Body of pancreas (tissue), 4 donors: ENCODE measurements at regions not wholly inside any gene's neighbourhood (a gene's known extent, or its start where the extent isn't known, plus 50 kb on each side); places are given as distances from the start of the nearest gene placed in this dataset.

ENCODE experiments used
- ATAC-seq: fragments of 150-250 bp; one replicate; pipeline ENCODE4 v1.9.1; 2016
- DNase-seq, 4 donors: peaks; one replicate each; pipeline ENCODE4 v3.0.0-alpha.2; 2019
- H3K27ac ChIP-seq, 4 donors: fragments of 200-600 bp; sonication (generic); 1 replicate in 3 of 4; 2 replicates in 1 of 4; pipeline versions ENCODE4 v1.5.1 to v1.6.1; 2016 to 2019; ENCODE audit warnings: mild to moderate bottlenecking in 1 of 4, mixed read lengths in 1 of 4, moderate library complexity in 1 of 4
- H3K27me3 ChIP-seq, 2 donors: fragments of 200-600 bp; sonication (generic); one replicate each; pipeline ENCODE4 v1.6.0; 2016; ENCODE audit warnings: mild to moderate bottlenecking in 1 of 2
- H3K36me3 ChIP-seq, 2 donors: fragments of 200-600 bp; sonication (generic); replicated peaks in 1 of 2; 2 replicates each; pipeline ENCODE4 v1.5.1; 2016; ENCODE audit warnings: low read depth in 2 of 2; ENCODE audit not compliant: insufficient read depth in 1 of 2
- H3K4me1 ChIP-seq: fragments of 200-600 bp; sonication (generic); one replicate; pipeline ENCODE4 v1.6.0; 2016
- H3K4me3 ChIP-seq, 2 donors: fragments of 200-600 bp; sonication (generic); 1 replicate in 1 of 2; 2 replicates in 1 of 2; pipeline ENCODE4 v1.5.1; 2016 to 2019
- H3K9me3 ChIP-seq, 3 donors: fragments of 200-600 bp; sonication (generic); 1 replicate in 2 of 3; 2 replicates in 1 of 3; pipeline ENCODE4 v1.5.1; 2016
- POLR2A ChIP-seq, 3 donors: fragments of 450-650 bp; IDR thresholded peaks; one replicate each; pipeline ENCODE4 v1.6.1; 2016; ENCODE audit warnings: antibody characterized with exemption in 3 of 3, mild to moderate bottlenecking in 2 of 3
- WGBS, 2 donors: methylation state at CpG; one replicate each; pipeline ENCODE4 v1.1.5; 2017; 5-methylcytosine and 5-hydroxymethylcytosine counted together
- intact Hi-C: fragments of 100-400 bp; cut with DNase I; formaldehyde crosslinking; loops from one replicate; pipeline ENCODE4 v1.15.1; 2023
- TF ChIP-seq, protein P1 (sequence below), 7 experiments: fragments of 450-650 bp in 4 of 7; fragments of 200-600 bp in 3 of 7; sonication (generic) in 3 of 7; IDR thresholded peaks; one replicate each; pipeline ENCODE4 v1.5.1; 2016 to 2019; ENCODE audit warnings: antibody characterized with exemption in 7 of 7

DNA sequence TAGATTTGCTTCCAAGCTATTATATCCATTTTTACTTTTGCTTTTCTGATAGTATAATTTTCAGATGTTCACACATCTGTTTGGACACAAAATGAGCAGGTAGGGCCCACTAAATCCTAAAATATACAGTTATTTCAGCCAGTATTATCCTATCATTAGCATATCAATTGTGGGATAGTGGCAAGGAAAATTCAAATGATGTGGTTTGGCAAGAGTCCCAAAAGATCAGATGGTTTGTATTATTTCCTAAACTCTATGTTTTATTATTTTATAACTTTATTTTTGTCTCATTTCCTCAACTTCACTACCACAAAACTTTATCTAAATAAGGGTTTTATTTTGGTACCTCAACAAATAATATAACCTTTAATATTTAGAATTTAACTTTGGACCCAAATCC is 1659.6 kb downstream of the NCAM2 start:
- Histone ChIP-seq H3K27ac (no peak overlapping the region), H3K36me3 (no peaks in the 10 kb centered on the region), H3K9me3 (no peaks in the 10 kb centered on the region), H3K4me3 (no peak overlapping the region), H3K4me1 (no peaks in the 10 kb centered on the region), H3K27me3 (no peaks in the 10 kb centered on the region)
- DNase-seq, result no peak
- TF ChIP-seq POLR2A (IDR thresholded peaks at IDR 0.05), result no peak
- TF ChIP-seq, protein P1, sequence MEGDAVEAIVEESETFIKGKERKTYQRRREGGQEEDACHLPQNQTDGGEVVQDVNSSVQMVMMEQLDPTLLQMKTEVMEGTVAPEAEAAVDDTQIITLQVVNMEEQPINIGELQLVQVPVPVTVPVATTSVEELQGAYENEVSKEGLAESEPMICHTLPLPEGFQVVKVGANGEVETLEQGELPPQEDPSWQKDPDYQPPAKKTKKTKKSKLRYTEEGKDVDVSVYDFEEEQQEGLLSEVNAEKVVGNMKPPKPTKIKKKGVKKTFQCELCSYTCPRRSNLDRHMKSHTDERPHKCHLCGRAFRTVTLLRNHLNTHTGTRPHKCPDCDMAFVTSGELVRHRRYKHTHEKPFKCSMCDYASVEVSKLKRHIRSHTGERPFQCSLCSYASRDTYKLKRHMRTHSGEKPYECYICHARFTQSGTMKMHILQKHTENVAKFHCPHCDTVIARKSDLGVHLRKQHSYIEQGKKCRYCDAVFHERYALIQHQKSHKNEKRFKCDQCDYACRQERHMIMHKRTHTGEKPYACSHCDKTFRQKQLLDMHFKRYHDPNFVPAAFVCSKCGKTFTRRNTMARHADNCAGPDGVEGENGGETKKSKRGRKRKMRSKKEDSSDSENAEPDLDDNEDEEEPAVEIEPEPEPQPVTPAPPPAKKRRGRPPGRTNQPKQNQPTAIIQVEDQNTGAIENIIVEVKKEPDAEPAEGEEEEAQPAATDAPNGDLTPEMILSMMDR (IDR thresholded peaks at IDR 0.05), result no peak
- intact Hi-C loops, result no loop called here
- no peak for ATAC-seq

DNA sequence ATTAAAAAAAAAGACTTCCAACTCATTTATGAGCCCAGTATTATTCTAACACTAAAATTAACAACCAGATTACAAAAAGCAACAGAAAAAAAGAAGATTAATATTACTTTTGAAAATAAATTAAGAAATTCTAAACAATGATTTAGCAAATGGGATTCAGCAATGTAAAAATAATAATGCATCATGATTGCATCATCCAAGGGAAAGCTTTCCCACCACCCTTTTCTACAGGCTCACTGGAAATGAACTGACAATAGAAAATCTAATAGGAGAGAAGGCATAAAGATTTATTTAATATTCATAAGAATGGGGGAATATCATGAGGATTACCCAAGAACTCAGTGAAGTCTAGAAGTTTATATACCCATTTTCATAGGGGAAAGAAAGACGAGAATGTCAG is 1671.9 kb downstream of the NCAM2 start:
- intact Hi-C loops, result no loop called here
- no peak for TF ChIP-seq POLR2A (IDR thresholded peaks at IDR 0.05)
- TF ChIP-seq, protein P1 (IDR thresholded peaks at IDR 0.05), result no peak
- Histone ChIP-seq H3K9me3 (no peaks in the 10 kb centered on the region), H3K4me1 (no peaks in the 10 kb centered on the region), H3K36me3 (no peaks in the 10 kb centered on the region), H3K4me3 (no peak overlapping the region), H3K27ac (no peak overlapping the region), H3K27me3 (no peaks in the 10 kb centered on the region)
- ATAC-seq, result no peak
- WGBS, 2 donors, result 46 to 57% methylated on average over 1 of the region's 1 CpG
- DNase-seq, result no peak

DNA sequence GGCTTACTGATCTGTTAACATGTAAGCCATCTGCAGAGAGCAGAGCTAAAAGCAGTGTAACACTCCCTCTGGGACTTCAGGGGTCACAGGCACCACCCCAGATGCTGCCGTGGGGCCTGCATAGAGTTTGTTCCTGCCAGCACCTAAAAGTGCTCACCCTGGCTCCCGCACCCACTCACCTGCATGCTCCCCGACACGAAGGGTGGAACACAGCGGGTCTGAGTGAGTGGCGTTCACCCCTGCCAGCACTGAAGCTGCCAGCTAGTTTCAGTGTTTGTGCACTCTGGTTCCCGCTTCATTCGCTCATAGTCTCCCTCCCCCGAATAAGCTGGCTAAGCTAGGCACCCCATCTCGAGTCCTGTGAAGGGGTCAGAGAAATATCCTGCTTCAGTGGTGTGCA is 1681.0 kb downstream of the NCAM2 start:
- intact Hi-C loops, result no loop called here
- ATAC-seq (no peak), DNase-seq (no peak)
- 78% methylated on average over 10 of the region's 10 CpGs for WGBS, 2 donors
- H3K4me3 ChIP-seq, result no peak overlapping the region
- no peaks in the 10 kb centered on the region for H3K4me1 ChIP-seq
- no peaks in the 10 kb centered on the region for H3K9me3 ChIP-seq
- no peak for TF ChIP-seq POLR2A (IDR thresholded peaks at IDR 0.05)
- TF ChIP-seq, protein P1 (IDR thresholded peaks at IDR 0.05), result no peak
- no peaks in the 10 kb centered on the region for H3K27me3 ChIP-seq
- no peak overlapping the region for H3K27ac ChIP-seq
- H3K36me3 ChIP-seq, result no peaks in the 10 kb centered on the region

DNA sequence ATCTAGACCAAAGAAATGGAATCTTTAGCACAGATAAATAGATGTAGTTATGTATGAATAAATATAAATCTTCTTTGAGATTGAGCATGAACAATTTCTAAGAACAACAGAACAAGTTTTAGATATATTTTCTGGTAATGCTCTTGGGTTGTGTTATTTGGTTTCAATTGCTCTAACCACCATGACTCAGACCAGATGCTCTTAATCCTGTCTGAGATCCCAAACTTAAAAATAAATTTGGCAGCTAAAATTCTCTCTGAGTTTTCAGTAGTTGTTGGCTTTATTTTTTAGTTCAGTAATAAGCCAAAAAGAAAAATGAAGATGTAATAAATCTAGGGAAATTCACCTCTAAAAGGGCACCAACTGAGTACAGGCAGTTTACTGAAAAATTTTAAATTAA is 1693.4 kb downstream of the NCAM2 start:
- ATAC-seq, result no peak
- peaks cover 0 to 7% (median 0%) of the 10 kb centered on the region in 3 donors for H3K9me3 ChIP-seq
- intact Hi-C loops, result no loop called here

DNA sequence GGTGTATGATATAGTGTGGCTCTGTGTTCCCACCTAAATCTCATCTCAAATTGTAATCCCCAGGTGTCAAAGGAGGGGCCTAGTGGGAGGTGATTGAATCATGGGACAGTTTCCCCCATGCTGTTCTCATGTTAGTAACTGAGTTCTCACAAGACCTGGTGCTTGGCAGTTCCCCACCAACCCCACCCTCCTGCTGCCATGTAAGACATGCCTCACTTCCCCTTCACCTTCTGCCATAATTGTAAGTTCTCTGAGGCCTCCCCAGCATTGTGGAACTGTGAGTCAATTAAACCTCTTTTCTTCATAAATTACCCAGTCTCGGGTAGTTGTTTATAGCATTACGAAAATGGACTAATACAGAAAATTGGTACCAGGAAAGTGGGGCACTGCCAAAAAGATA is 1705.3 kb downstream of the NCAM2 start:
- no peaks in the 10 kb centered on the region for H3K9me3 ChIP-seq
- 60 to 79% methylated on average over 2 of the region's 2 CpGs for WGBS, 2 donors
- no peaks in the 10 kb centered on the region for H3K4me1 ChIP-seq
- H3K36me3 ChIP-seq, result no peaks in the 10 kb centered on the region
- H3K27ac ChIP-seq, result no peak overlapping the region
- TF ChIP-seq, protein P1 (IDR thresholded peaks at IDR 0.05), result no peak
- TF ChIP-seq POLR2A (IDR thresholded peaks at IDR 0.05), result no peak
- ATAC-seq (no peak), DNase-seq (no peak)
- H3K27me3 ChIP-seq, result no peaks in the 10 kb centered on the region
- intact Hi-C loops, result no loop called here
- H3K4me3 ChIP-seq, result no peak overlapping the region

More for the DNA sequence above, 1693.4 kb downstream of the NCAM2 start:
- H3K4me3 ChIP-seq, result no peak overlapping the region
- DNase-seq, result no peak
- no peak for TF ChIP-seq POLR2A (IDR thresholded peaks at IDR 0.05)
- TF ChIP-seq, protein P1 (IDR thresholded peaks at IDR 0.05), result no peak
- H3K4me1 ChIP-seq, result no peaks in the 10 kb centered on the region
- H3K36me3 ChIP-seq, result no peaks in the 10 kb centered on the region
- H3K27ac ChIP-seq, result no peak overlapping the region
- H3K27me3 ChIP-seq, result no peaks in the 10 kb centered on the region
